ENCODE measurements at regions not wholly inside any gene's neighbourhood (a gene's known extent, or its start where the extent isn't known, plus 50 kb on each side); places are given as distances from the start of the nearest gene placed in this dataset.

- DNase-seq = no peak
- H3K4me1 Mint-ChIP-seq = peaks cover 30% of the 10 kb centered on the region
- TF ChIP-seq EZH2 (IDR thresholded peaks at IDR 0.05; ENCODE audit: borderline replicate concordance, insufficient read depth, low read depth, low read length, poor library complexity, severe bottlenecking) = no peak
- TF ChIP-seq, protein P1, sequence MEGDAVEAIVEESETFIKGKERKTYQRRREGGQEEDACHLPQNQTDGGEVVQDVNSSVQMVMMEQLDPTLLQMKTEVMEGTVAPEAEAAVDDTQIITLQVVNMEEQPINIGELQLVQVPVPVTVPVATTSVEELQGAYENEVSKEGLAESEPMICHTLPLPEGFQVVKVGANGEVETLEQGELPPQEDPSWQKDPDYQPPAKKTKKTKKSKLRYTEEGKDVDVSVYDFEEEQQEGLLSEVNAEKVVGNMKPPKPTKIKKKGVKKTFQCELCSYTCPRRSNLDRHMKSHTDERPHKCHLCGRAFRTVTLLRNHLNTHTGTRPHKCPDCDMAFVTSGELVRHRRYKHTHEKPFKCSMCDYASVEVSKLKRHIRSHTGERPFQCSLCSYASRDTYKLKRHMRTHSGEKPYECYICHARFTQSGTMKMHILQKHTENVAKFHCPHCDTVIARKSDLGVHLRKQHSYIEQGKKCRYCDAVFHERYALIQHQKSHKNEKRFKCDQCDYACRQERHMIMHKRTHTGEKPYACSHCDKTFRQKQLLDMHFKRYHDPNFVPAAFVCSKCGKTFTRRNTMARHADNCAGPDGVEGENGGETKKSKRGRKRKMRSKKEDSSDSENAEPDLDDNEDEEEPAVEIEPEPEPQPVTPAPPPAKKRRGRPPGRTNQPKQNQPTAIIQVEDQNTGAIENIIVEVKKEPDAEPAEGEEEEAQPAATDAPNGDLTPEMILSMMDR (IDR thresholded peaks at IDR 0.05) = no peak
- Histone ChIP-seq H3K4me1 (ENCODE audit: control insufficient read depth in 2 of 2, insufficient read depth in 2 of 2, low read length in 2 of 2) (peaks cover 21 to 23% of the 10 kb centered on the region in 2 donors), H3K9ac (ENCODE audit: low read length) (no peak overlapping the region), H3K79me2 (ENCODE audit: control insufficient read depth, insufficient read depth, low read length) (no peaks in the 10 kb centered on the region), H3K4me3 (ENCODE audit: control extremely low read depth in 1 of 5, extremely low read depth in 1 of 5, insufficient read depth in 1 of 5, low read depth in 2 of 5, low read length in 4 of 5) (no peak overlapping the region), H3K27ac (ENCODE audit: low read length in 2 of 2) (no peak overlapping the region), H3K4me2 (replicated peaks; ENCODE audit: low read depth, low read length, poor library complexity, severe bottlenecking) (no peak overlapping the region), H3K9me3 (ENCODE audit: control extremely low read depth in 1 of 3, control insufficient read depth in 2 of 3, insufficient read depth in 1 of 3, low read length in 2 of 3) (peaks cover 0 to 3% (median 2%) of the 10 kb centered on the region in 3 donors), H3K27me3 (replicated peaks in 1 of 4; ENCODE audit: control extremely low read depth in 1 of 4, control insufficient read depth in 3 of 4, insufficient read depth in 4 of 4, low read length in 3 of 4) (no peaks in the 10 kb centered on the region), H3K36me3 (replicated peaks in 1 of 2; ENCODE audit: control extremely low read depth in 1 of 2, control insufficient read depth in 1 of 2, extremely low read depth in 1 of 2, insufficient read depth in 2 of 2, low read length in 1 of 2) (no peaks in the 10 kb centered on the region), H4K20me1 (ENCODE audit: control insufficient read depth, insufficient read depth, low read length, poor library complexity, severe bottlenecking) (no peaks in the 10 kb centered on the region), H2AFZ (ENCODE audit: insufficient read depth, low read depth, low read length, poor library complexity, severe bottlenecking) (no peak overlapping the region)
- ATAC-seq (ENCODE audit: low read depth) = no peak
- H3K9me3 Mint-ChIP-seq (ENCODE audit: insufficient read depth) = peaks cover 6% of the 10 kb centered on the region
- no peak overlapping the region for H3K4me3 Mint-ChIP-seq
- no peak overlapping the region for H3K27ac Mint-ChIP-seq
- H3K27me3 Mint-ChIP-seq = peaks cover 7% of the 10 kb centered on the region
- intact Hi-C loops (cut with micrococcal nuclease) = no loop called here
- ChIA-PET CTCF (no interaction called here), POLR2A (no interaction called here)
- no CpG with 5 or more reads among the region's 1 CpG for WGBS (ENCODE audit: insufficient coverage)
Observed at GRCh38 chr5:163755505-163755904, 250.1 kb downstream of the MAT2B start.

GRCh38 chr5:163756170-163756569 is 250.8 kb downstream of the MAT2B start:
- H3K4me3 Mint-ChIP-seq = no peak overlapping the region
- H3K27ac Mint-ChIP-seq = no peak overlapping the region
- Histone ChIP-seq H3K4me1 (ENCODE audit: control insufficient read depth in 2 of 2, insufficient read depth in 2 of 2, low read length in 2 of 2) (peaks cover 21 to 23% of the 10 kb centered on the region in 2 donors), H3K9me3 (ENCODE audit: control extremely low read depth in 1 of 3, control insufficient read depth in 2 of 3, insufficient read depth in 1 of 3, low read length in 2 of 3) (no peaks in the 10 kb centered on the region), H3K4me3 (ENCODE audit: control extremely low read depth in 1 of 5, extremely low read depth in 1 of 5, insufficient read depth in 1 of 5, low read depth in 2 of 5, low read length in 4 of 5) (no peak overlapping the region), H3K9ac (ENCODE audit: low read length) (no peak overlapping the region), H3K36me3 (replicated peaks in 1 of 2; ENCODE audit: control extremely low read depth in 1 of 2, control insufficient read depth in 1 of 2, extremely low read depth in 1 of 2, insufficient read depth in 2 of 2, low read length in 1 of 2) (no peaks in the 10 kb centered on the region), H2AFZ (ENCODE audit: insufficient read depth, low read depth, low read length, poor library complexity, severe bottlenecking) (no peak overlapping the region), H4K20me1 (ENCODE audit: control insufficient read depth, insufficient read depth, low read length, poor library complexity, severe bottlenecking) (no peaks in the 10 kb centered on the region), H3K27me3 (replicated peaks in 1 of 4; ENCODE audit: control extremely low read depth in 1 of 4, control insufficient read depth in 3 of 4, insufficient read depth in 4 of 4, low read length in 3 of 4) (no peaks in the 10 kb centered on the region), H3K4me2 (replicated peaks; ENCODE audit: low read depth, low read length, poor library complexity, severe bottlenecking) (no peak overlapping the region), H3K27ac (ENCODE audit: low read length in 2 of 2) (no peak overlapping the region), H3K79me2 (ENCODE audit: control insufficient read depth, insufficient read depth, low read length) (no peaks in the 10 kb centered on the region)
- ATAC-seq (ENCODE audit: low read depth) (no peak), DNase-seq (no peak)
- no CpG with 5 or more reads among the region's 2 CpGs for WGBS (ENCODE audit: insufficient coverage)
- POLR2A ChIA-PET = no interaction called here
- intact Hi-C loops (cut with micrococcal nuclease) = no loop called here
- CTCF ChIA-PET = no interaction called here
- TF ChIP-seq, protein P1 (IDR thresholded peaks at IDR 0.05) = no peak
- no peak for TF ChIP-seq EZH2 (IDR thresholded peaks at IDR 0.05; ENCODE audit: borderline replicate concordance, insufficient read depth, low read depth, low read length, poor library complexity, severe bottlenecking)
- H3K27me3 Mint-ChIP-seq = peaks cover 7% of the 10 kb centered on the region
- peaks cover 4% of the 10 kb centered on the region for H3K9me3 Mint-ChIP-seq (ENCODE audit: insufficient read depth)
- H3K4me1 Mint-ChIP-seq = peaks cover 30% of the 10 kb centered on the region
